Mesothelial cell of epicardium (in vitro differentiated cells): ENCODE measurements at regions not wholly inside any gene's neighbourhood (a gene's known extent, or its start where the extent isn't known, plus 50 kb on each side); places are given as distances from the start of the nearest gene placed in this dataset.

ENCODE experiments used
- DNase-seq, 2 experiments: peaks; one replicate each; pipeline ENCODE4 v3.0.0; 2021; ENCODE audit warnings: low spot score in 2 of 2; ENCODE audit not compliant: unreplicated experiment in 2 of 2
- H3K27ac Mint-ChIP-seq: 2 replicates; pipeline ENCODE4 v1.8.0; 2021; ENCODE audit warnings: mixed read lengths
- H3K27me3 Mint-ChIP-seq: 2 replicates; pipeline ENCODE4 v1.8.0; 2021; ENCODE audit warnings: low read depth, mixed read lengths
- H3K36me3 Mint-ChIP-seq: 2 replicates; pipeline ENCODE4 v1.8.0; 2021; ENCODE audit warnings: mixed read lengths
- H3K4me1 Mint-ChIP-seq: 2 replicates; pipeline ENCODE4 v1.8.0; 2021; ENCODE audit warnings: mixed read lengths
- H3K4me3 Mint-ChIP-seq: 2 replicates; pipeline ENCODE4 v1.8.0; 2021; ENCODE audit warnings: mild to moderate bottlenecking, moderate library complexity, mixed read lengths
- H3K9me3 Mint-ChIP-seq: 2 replicates; pipeline ENCODE4 v1.8.0; 2021; ENCODE audit warnings: mixed read lengths
- TF ChIP-seq, protein P1 (sequence below): fragments of 200-600 bp; sonication (generic); IDR thresholded peaks from one replicate; pipeline ENCODE4 v1.5.0; 2021; ENCODE audit warnings: antibody characterized with exemption; ENCODE audit not compliant: unreplicated experiment

DNA sequence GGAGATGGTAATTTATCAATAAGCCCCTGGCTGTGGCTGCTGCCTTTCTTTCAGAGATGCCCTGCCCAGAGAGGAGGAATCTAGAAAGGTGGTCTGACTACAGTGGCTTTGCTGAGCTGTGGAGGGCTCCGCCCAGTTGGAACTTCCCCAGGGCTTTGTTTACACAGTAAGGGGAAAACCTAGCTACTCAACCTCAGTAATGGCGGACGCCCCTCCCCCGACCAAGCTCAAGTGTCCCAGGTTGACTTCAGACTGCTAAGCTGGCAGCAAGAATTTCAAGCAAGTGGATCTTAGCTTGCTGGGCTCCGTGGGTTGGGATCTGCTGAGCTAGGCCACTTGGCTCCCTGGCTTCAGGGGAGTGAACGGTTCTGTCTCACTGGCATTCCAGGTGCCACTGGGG lies 865.4 kb upstream of the ACO1 start:
- H3K36me3 Mint-ChIP-seq: no peaks in the 10 kb centered on the region
- no peak overlapping the region for H3K27ac Mint-ChIP-seq
- H3K4me3 Mint-ChIP-seq: no peak overlapping the region
- H3K27me3 Mint-ChIP-seq: peaks cover 10% of the 10 kb centered on the region
- DNase-seq: no peak
- H3K9me3 Mint-ChIP-seq: peaks cover 31% of the 10 kb centered on the region
- TF ChIP-seq, protein P1, sequence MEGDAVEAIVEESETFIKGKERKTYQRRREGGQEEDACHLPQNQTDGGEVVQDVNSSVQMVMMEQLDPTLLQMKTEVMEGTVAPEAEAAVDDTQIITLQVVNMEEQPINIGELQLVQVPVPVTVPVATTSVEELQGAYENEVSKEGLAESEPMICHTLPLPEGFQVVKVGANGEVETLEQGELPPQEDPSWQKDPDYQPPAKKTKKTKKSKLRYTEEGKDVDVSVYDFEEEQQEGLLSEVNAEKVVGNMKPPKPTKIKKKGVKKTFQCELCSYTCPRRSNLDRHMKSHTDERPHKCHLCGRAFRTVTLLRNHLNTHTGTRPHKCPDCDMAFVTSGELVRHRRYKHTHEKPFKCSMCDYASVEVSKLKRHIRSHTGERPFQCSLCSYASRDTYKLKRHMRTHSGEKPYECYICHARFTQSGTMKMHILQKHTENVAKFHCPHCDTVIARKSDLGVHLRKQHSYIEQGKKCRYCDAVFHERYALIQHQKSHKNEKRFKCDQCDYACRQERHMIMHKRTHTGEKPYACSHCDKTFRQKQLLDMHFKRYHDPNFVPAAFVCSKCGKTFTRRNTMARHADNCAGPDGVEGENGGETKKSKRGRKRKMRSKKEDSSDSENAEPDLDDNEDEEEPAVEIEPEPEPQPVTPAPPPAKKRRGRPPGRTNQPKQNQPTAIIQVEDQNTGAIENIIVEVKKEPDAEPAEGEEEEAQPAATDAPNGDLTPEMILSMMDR: no peak
- H3K4me1 Mint-ChIP-seq: no peaks in the 10 kb centered on the region

DNA sequence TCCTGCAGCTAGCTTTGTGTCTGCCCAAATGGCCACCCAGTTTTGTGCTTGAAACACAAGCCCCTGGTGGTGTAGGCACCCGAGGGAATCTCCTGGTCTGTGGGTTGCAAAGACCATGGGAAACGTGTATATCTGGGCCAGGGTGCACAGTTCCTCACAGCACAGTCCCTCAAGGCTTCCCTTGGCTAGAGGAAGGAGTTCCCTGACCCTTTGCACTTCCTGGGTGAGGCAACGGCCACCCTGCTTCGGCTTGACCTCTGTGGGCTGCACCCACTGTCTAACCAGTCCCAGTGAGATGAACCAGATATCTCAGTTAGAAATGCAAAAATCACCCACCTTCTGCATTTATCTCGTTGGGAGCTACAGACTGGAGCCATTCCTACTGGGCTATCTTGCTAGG lies 865.0 kb upstream of the ACO1 start:
- peaks cover 27% of the 10 kb centered on the region for H3K9me3 Mint-ChIP-seq
- H3K4me1 Mint-ChIP-seq: no peaks in the 10 kb centered on the region

DNA sequence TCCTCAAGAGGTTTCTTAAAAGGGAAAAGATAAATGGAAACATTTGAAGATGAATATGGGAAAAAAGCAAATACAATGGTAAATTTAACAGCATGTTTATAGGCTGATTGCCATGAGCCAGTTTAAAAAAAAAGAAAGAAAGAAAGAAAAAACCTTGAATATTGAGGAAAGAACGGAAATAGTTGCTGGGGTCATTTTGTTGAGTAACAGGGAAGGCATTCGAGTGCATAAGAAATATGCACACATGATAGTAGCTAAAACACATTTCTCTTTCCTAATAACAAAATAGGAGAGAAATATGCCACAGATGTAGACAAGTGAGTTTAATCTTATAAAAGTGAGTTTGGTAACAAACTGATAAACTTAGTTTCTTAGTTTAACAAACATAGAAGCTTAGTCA lies 864.6 kb upstream of the ACO1 start:
- Mint-ChIP-seq H3K4me1 (no peaks in the 10 kb centered on the region), H3K27ac (no peak overlapping the region), H3K36me3 (no peaks in the 10 kb centered on the region), H3K27me3 (peaks cover 10% of the 10 kb centered on the region), H3K9me3 (peaks cover 24% of the 10 kb centered on the region), H3K4me3 (no peak overlapping the region)
- TF ChIP-seq, protein P1: no peak
- no peak for DNase-seq

More for the DNA sequence above, 865.0 kb upstream of the ACO1 start:
- DNase-seq: no peak
- Mint-ChIP-seq H3K36me3 (no peaks in the 10 kb centered on the region), H3K27me3 (peaks cover 10% of the 10 kb centered on the region), H3K4me3 (no peak overlapping the region), H3K27ac (no peak overlapping the region)
- TF ChIP-seq, protein P1: no peak

DNA sequence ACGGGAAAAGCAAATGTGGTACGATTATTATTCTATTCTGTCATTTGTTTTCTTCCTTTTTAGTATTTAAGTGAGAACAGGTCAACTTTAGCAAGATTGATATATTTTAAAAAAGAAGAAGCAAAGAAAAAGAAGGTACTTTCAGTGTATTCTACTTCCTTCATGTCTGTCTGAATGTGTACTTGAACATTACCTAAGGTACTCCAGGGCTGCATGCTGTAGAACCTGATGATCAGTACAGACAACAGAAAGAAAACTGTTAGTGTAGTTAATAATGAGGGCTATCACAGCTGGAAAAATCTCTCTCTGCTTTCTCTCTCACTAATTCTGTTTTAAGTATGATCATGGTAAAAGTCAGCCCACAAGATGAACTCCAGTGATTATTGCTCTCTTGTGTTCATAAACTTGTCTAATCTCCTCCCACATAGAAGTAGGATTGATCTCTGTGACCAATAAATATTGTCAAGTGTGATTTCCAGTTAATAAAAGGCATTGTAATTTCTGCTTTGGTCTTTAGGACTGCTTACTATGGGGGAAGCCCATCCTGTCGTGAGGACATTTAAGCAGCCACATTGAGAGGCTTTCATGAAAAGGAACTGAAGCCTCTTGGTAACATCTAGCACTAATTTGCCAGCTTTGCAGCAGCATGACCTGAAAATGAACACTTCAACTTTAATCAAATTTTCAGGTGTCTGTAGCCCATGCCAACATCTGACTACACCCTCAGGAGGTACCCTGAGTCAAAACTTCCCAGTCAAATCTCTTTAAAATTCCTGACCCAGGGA lies 864.0 kb upstream of the ACO1 start:
- TF ChIP-seq, protein P1: no peak

DNA sequence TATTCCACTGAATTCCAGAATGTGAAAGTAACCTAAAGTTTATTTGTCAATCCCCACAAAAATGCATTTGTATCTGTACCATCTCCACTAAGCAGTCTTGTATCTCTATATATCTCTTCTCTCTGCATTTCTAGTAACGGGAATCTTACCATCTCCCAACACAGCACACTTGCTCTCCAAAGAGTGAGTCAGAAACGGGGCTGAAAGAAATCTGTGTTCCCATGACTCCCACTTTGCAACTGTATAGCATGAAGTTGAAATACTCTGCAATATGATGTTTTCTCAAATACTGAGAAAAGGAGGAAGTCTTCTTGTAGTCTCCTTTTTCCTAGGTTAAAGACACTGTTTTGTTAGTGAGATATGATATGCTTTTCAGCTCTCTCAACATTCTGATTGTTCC lies 848.8 kb upstream of the ACO1 start:
- no peaks in the 10 kb centered on the region for H3K36me3 Mint-ChIP-seq
- no peaks in the 10 kb centered on the region for H3K27me3 Mint-ChIP-seq
- TF ChIP-seq, protein P1: no peak
- DNase-seq: no peak
- no peak overlapping the region for H3K4me3 Mint-ChIP-seq
- no peaks in the 10 kb centered on the region for H3K4me1 Mint-ChIP-seq
- no peaks in the 10 kb centered on the region for H3K9me3 Mint-ChIP-seq
- H3K27ac Mint-ChIP-seq: no peak overlapping the region

More for the DNA sequence above, 864.0 kb upstream of the ACO1 start:
- H3K9me3 Mint-ChIP-seq: peaks cover 25% of the 10 kb centered on the region
- peaks cover 10% of the 10 kb centered on the region for H3K27me3 Mint-ChIP-seq
- H3K4me3 Mint-ChIP-seq: no peak overlapping the region
- H3K36me3 Mint-ChIP-seq: no peaks in the 10 kb centered on the region
- no peak overlapping the region for H3K27ac Mint-ChIP-seq
- H3K4me1 Mint-ChIP-seq: no peaks in the 10 kb centered on the region
- no peak for DNase-seq

DNA sequence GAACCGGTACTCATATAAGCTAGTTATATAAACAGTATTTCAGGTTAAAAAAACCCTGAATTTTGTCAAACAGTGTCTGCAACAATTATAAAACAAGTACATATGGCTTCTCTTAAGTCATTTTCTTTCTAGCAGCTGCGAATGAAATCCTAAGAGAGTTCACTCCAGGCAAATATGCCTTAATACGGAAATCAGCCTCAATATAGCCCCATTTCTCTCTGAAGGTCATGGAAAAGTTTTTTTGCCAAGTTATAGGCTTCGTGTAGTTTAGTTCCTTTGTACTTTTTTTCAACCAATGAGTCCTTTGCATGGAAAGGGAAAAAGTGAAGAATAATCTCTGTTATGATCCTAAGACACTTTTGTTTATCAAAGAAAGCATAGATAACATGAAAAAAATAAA lies 848.0 kb upstream of the ACO1 start:
- H3K4me1 Mint-ChIP-seq: peaks cover under 1% of the 10 kb centered on the region
- H3K36me3 Mint-ChIP-seq: no peaks in the 10 kb centered on the region
- no peak overlapping the region for H3K27ac Mint-ChIP-seq
- no peaks in the 10 kb centered on the region for H3K27me3 Mint-ChIP-seq
- no peaks in the 10 kb centered on the region for H3K9me3 Mint-ChIP-seq
- no peak overlapping the region for H3K4me3 Mint-ChIP-seq
- no peak for DNase-seq
- TF ChIP-seq, protein P1: no peak
